ENCODE measurements at regions not wholly inside any gene's neighbourhood (a gene's known extent, or its start where the extent isn't known, plus 50 kb on each side); places are given as distances from the start of the nearest gene placed in this dataset.

- DNase-seq (ENCODE audit: extremely low read depth in 1 of 2, low read depth in 1 of 2) = no peak
Observed at GRCh38 chr14:76974365-76974764, 54.1 kb downstream of the IRF2BPL start.

- DNase-seq (ENCODE audit: extremely low read depth in 1 of 2, low read depth in 1 of 2) = no peak
Observed at GRCh38 chr14:76971549-76971948, 57.0 kb downstream of the IRF2BPL start.

GRCh38 chr14:76968621-76969063 lies 59.9 kb downstream of the IRF2BPL start:
- DNase-seq (ENCODE audit: extremely low read depth in 1 of 2, low read depth in 1 of 2) = no peak

GRCh38 chr14:76967788-76968187 lies 60.7 kb downstream of the IRF2BPL start:
- no peak for DNase-seq (ENCODE audit: extremely low read depth in 1 of 2, low read depth in 1 of 2)

GRCh38 chr14:76965232-76965631 lies 63.3 kb downstream of the IRF2BPL start:
- DNase-seq (ENCODE audit: extremely low read depth in 1 of 2, low read depth in 1 of 2) = no peak

GRCh38 chr14:76964695-76965094 lies 63.8 kb downstream of the IRF2BPL start:
- no peak for DNase-seq (ENCODE audit: extremely low read depth in 1 of 2, low read depth in 1 of 2)

- DNase-seq (ENCODE audit: extremely low read depth in 1 of 2, low read depth in 1 of 2) = no peak
Observed at GRCh38 chr14:76963372-76963771, 65.1 kb downstream of the IRF2BPL start.

GRCh38 chr14:76962303-76962660 lies 66.2 kb downstream of the IRF2BPL start:
- DNase-seq (ENCODE audit: extremely low read depth in 1 of 2, low read depth in 1 of 2) = no peak

GRCh38 chr14:76961631-76962302 lies 66.7 kb downstream of the IRF2BPL start:
- peak; percentile 83 to 93 for DNase-seq (ENCODE audit: extremely low read depth in 1 of 2, low read depth in 1 of 2)

GRCh38 chr14:76958980-76959710 lies 69.4 kb downstream of the IRF2BPL start:
- no peak for DNase-seq (ENCODE audit: extremely low read depth in 1 of 2, low read depth in 1 of 2)

GRCh38 chr14:76958020-76958979 lies 70.2 kb downstream of the IRF2BPL start:
- no peak for DNase-seq (ENCODE audit: extremely low read depth in 1 of 2, low read depth in 1 of 2)

GRCh38 chr14:76957224-76957891 lies 71.2 kb downstream of the IRF2BPL start:
- DNase-seq (ENCODE audit: extremely low read depth in 1 of 2, low read depth in 1 of 2) = no peak

GRCh38 chr14:76956316-76957090 lies 72.0 kb downstream of the IRF2BPL start:
- DNase-seq (ENCODE audit: extremely low read depth in 1 of 2, low read depth in 1 of 2) = peak; percentile 69 to 80

GRCh38 chr14:76955575-76956315 lies 72.8 kb downstream of the IRF2BPL start:
- peak in 1 of 2 donors; percentile 31 for DNase-seq (ENCODE audit: extremely low read depth in 1 of 2, low read depth in 1 of 2)

- DNase-seq (ENCODE audit: extremely low read depth in 1 of 2, low read depth in 1 of 2) = no peak
Observed at GRCh38 chr14:76954394-76955190, 73.9 kb downstream of the IRF2BPL start.

- no peak for DNase-seq (ENCODE audit: extremely low read depth in 1 of 2, low read depth in 1 of 2)
Observed at GRCh38 chr14:76953311-76953945, 75.1 kb downstream of the IRF2BPL start.

GRCh38 chr14:76951166-76951565 lies 77.3 kb downstream of the IRF2BPL start:
- no peak for DNase-seq (ENCODE audit: extremely low read depth in 1 of 2, low read depth in 1 of 2)

All from activated CD8-positive, alpha-beta memory T cell treated with anti-CD3 and anti-CD28 coated beads for 1 hour (primary cell).